Head of caudate nucleus (tissue), 42 donors: ENCODE measurements at regions not wholly inside any gene's neighbourhood (a gene's known extent, or its start where the extent isn't known, plus 50 kb on each side); places are given as distances from the start of the nearest gene placed in this dataset.
"Not testable (repeated sequence)": the region's sequence is repeated elsewhere in the genome, so short reads cannot be mapped to it uniquely, and the experiment has no call there.

Experiments used
- DNase-seq, 42 donors: peaks; one replicate each; pipeline versions ENCODE4 v3.0.0 to v3.0.0-alpha.2; 2020 to 2021; ENCODE audit warnings: mixed read lengths in 7 of 42
- intact Hi-C: fragments of 100-400 bp; cut with DNase I; formaldehyde crosslinking; loops from one replicate; pipeline ENCODE4 v1.15.0; 2022

DNA sequence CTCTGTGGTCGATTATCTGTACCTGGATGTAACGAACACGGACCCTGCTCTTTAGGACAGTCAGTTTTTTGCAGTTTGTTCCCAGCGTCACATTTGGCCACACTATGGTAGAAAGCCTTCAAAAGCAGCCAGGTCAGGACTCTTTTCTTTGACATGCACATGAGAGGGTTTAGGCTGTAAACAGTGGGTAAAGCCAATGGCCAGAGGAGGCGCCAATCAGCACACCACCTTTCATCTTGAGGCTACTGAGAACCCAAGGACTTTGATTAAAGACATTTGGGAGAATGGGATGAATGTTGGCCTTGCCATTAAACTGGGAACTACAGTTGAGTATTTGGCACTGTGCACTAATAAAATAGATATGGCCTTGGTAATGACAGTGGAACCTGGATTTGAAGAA, 225.9 kb downstream of the OXSM start:
- intact Hi-C loops: no loop called here

GRCh38 chr3:26018889-26019288, 229.0 kb downstream of the OXSM start:
- DNase-seq: no peak
- intact Hi-C loops: no loop called here

More for the DNA sequence above, 225.9 kb downstream of the OXSM start:
- DNase-seq: no peak

- DNase-seq, intact Hi-C loops: not testable (repeated sequence)
These were observed 234.3 kb downstream of the OXSM start for GRCh38 chr3:26024206-26024605.

- intact Hi-C loops: no loop called here
- DNase-seq: no peak
These were observed 239.4 kb downstream of the OXSM start for GRCh38 chr3:26029321-26029720.

GRCh38 chr3:26042126-26042525, 252.2 kb downstream of the OXSM start:
- DNase-seq, intact Hi-C loops: not testable (repeated sequence)

- DNase-seq: no peak
- intact Hi-C loops: no loop called here
These were observed 260.1 kb downstream of the OXSM start for GRCh38 chr3:26049951-26050350.

DNA sequence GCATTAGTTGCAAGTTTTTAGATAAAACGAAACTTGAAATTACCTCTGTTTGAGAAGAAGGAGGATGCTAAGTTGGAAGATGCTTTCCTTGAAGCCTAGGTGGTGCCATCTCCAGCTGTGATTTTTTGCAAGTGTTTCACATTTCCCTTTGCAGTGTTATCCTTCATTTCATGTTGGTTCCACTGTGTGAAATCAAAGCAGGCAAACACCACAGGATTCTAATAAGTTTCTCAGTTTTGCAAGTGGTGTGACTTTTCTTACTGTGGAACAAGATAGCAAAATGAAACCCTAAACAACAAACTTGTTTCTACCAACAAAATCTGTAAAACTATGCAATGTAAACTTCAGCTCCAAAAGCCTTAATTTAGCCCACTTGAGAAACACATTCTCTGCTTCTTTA, 260.9 kb downstream of the OXSM start:
- DNase-seq: no peak
- intact Hi-C loops: no loop called here

GRCh38 chr3:26058901-26059321, 269.0 kb downstream of the OXSM start:
- intact Hi-C loops: no loop called here
- peak in 1 of 42 donors; percentile 1 for DNase-seq

DNA sequence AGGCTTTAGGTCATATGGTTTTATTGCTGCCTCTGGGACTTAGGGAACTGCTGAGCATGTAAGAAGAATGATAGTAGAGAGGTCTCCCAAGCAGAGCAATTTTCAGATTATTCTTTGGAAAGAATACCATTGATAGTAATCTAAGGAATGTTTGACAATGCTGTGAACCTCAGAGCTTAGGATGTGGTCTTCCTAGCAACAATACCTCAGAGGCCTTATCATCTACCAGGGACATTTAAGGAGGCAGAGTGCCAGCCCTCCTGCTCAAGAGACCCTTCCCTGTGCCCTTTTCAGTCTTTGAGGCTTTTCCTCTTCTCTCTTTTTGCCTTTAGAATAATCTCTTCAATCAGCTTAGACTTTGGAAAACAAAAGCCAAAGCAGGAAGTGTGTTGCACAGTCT, 272.1 kb downstream of the OXSM start:
- DNase-seq: no peak
- intact Hi-C loops: no loop called here

GRCh38 chr3:26064297-26064696, 274.4 kb downstream of the OXSM start:
- intact Hi-C loops: no loop called here
- DNase-seq: no peak

GRCh38 chr3:26068890-26069289, 279.0 kb downstream of the OXSM start:
- no peak for DNase-seq
- intact Hi-C loops: no loop called here

DNA sequence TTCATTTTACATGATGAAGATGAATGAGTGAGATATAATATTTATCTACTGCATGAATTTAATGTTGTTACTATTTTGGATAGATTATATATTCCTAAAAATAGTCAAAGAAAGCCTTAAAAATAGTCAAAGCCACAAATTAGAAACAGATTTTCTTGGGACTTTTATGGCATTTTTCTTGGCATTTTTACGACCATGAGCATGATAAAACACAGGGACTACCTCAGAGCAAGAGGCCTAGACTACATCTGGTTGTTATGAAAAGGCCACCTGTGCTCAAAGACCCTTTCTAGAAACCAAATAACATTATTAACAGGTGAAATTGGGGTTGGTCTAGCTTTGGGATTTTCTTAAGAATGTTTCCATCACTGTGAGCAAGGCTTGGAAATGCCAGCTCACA, 281.0 kb downstream of the OXSM start:
- DNase-seq: no peak
- intact Hi-C loops: no loop called here

- intact Hi-C loops: no loop called here
- DNase-seq: no peak
These were observed 284.2 kb downstream of the OXSM start for GRCh38 chr3:26074080-26074479.

GRCh38 chr3:26078539-26078938, 288.6 kb downstream of the OXSM start:
- DNase-seq: no peak
- intact Hi-C loops: no loop called here

- no peak for DNase-seq
- intact Hi-C loops: no loop called here
These were observed 291.3 kb downstream of the OXSM start for GRCh38 chr3:26081166-26081565.

DNA sequence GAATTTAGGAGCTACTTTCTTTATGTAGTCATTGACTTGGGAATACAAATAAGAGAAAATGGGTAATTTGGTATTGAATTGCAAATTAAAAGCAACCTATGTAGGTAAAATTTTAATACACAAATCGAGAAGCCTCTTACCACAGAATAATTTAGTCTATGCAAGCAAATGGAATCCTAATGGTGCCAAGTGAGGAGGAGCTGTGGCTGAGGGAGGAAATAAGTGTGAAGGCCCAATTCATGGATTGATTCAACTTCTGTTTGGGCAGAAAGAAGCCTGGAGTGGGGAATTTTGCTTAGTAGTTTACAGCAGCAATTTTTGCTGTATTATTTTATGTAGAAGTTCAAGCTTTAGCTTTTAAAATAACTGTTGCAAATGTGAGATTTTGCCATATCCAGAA, 291.9 kb downstream of the OXSM start:
- no peak for DNase-seq
- intact Hi-C loops: no loop called here

- intact Hi-C loops: no loop called here
- DNase-seq: no peak
These were observed 293.0 kb downstream of the OXSM start for GRCh38 chr3:26082911-26083310.

DNA sequence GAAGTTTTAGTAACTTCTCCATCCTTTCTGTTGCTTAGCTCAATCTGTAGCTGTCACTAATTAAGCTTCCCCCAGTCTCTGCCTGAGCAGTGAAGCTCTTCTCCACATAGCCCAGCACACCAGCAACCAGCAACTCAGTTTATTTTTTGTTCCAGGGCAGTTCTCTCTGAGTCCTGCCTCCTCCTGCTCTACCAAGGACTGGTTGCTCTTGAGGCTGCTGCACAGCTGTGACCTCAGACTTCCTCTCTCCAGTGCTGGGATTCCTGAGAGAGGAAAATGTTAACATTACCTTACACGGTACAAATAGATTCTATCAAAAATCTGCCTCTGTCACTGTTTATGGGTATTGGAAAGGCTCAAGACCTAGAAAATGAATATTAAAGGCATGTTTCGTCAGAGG, 294.7 kb downstream of the OXSM start:
- intact Hi-C loops: no loop called here
- DNase-seq: no peak

DNA sequence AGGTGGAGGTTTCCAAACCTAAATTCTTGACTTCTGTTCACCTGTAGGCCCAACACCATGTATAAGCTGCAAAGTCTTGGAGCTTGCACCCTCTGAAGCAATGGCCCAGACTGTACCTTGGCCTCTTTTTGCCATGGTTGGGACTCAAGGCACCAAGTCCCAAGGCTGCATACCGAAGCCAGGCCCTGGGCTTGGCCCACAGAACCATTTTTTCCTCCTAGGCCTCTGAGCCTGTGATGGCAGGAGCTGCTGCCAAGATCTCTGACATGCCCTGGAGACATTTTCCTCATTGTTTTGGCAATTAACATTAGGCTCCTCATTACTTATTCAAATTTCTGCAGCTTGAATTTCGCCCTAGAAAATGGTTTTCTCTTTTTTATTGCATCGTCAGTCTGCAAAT, 297.9 kb downstream of the OXSM start:
- no peak for DNase-seq
- intact Hi-C loops: no loop called here

GRCh38 chr3:26089249-26089648, 299.4 kb downstream of the OXSM start:
- intact Hi-C loops: no loop called here
- no peak for DNase-seq

- intact Hi-C loops: no loop called here
These were observed 300.7 kb downstream of the OXSM start for GRCh38 chr3:26090589-26090988.

GRCh38 chr3:26091096-26091495, 301.2 kb downstream of the OXSM start:
- intact Hi-C loops: no loop called here
- no peak for DNase-seq

More at GRCh38 chr3:26090589-26090988, 300.7 kb downstream of the OXSM start:
- DNase-seq: no peak
